GM18868 (cell line): ENCODE measurements at regions not wholly inside any gene's neighbourhood (a gene's known extent, or its start where the extent isn't known, plus 50 kb on each side); places are given as distances from the start of the nearest gene placed in this dataset.
"Not testable (repeated sequence)": the region's sequence is repeated elsewhere in the genome, so short reads cannot be mapped to it uniquely, and the experiment has no call there.

ENCODE experiments used
- ATAC-seq: cut with Tn5 transposase; IDR thresholded peaks from one replicate; pipeline ENCODE4 v1.9.1; 2021; ENCODE audit warnings: mild to moderate bottlenecking, moderate library complexity; ENCODE audit not compliant: unreplicated experiment

- no peak for ATAC-seq
These were observed 106.8 kb upstream of the ALX4 start for GRCh38 chr11:44416776-44417175.

GRCh38 chr11:44417731-44418455 is 108.0 kb upstream of the ALX4 start:
- no peak for ATAC-seq

DNA sequence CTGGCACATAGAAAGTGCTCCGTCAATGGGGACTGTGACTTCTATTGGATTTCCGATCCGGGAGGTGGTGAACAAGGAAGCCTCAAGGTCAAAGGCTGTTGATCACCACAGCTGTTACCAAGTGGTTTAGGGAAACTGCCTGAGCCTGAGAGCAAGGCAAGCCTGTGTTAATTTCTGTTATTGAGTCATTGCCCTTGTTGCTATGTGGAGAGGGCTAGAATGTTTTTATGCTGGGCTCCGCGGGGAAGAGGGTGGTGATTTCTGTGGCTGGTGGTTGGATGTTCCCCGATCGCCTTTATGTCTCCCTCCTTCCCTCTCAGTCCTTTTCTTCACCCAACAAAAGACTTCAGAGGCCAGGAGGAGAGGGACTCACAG is 108.5 kb upstream of the ALX4 start:
- no peak for ATAC-seq

DNA sequence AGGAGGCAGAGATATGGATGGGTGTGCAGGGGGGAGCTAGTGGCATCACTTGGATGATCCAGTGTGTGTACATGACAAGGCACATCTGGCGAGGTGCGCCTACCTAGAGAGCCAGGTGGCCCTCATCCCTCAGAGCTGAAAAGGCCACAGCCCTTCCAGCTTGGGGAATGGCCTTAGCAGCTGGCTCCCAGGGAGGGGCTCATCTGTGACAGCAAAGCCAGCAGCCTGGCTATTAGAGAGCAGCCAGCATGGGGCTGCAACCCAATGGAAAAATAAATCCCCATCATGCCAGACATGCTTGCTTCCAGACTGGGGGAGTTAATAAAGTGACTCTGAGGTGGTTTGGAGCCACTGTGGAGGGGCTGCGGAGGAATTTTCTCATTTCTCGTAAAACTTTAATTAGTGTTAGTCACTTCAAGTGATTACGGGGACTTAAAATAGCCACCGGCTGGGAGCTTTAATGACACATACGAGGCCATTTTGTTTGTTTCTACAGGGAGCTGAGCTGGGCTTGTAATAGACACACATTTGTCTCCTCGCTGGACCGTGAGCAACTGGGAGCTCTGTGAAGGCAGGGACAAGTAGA is 111.2 kb upstream of the ALX4 start:
- ATAC-seq: no peak

DNA sequence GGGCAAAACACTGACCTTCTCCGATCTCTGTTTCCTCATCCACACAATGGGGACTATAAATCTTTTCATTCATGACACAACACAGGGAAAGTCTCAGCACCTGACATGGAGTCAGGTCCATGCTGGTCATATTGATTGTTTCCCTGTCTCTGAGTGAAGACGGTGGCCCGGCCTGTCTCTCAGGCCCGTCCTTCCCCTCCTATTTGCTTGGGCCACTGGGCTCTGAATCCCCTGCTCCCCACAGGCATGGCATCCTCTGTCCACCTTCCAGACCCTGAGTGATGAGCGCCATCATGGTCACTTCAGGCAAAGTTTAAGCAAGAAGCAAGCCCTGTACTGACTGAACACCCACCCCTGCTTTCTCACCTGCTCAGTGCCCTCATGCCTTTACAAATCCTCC is 113.3 kb upstream of the ALX4 start:
- no peak for ATAC-seq

DNA sequence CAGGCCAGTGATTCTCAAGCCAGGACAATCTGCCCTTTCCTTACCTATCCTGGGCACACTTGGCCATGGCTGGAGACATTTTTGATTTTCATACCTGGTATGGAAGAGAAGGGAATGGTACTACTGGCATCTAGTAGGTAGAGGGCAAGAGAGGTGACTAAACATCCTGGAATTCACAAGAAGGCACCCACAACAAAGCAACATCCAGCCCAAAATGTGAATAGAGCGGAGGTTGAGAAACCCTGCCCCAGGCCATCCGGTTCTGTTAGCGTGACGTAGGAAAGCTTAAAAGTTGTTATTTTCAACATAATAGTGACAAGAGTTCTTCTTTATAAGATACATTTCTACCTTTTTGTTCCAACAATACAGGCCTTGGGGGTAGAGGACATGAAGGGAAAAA is 114.9 kb upstream of the ALX4 start:
- no peak for ATAC-seq

GRCh38 chr11:44426119-44426518 is 116.2 kb upstream of the ALX4 start:
- ATAC-seq: no peak

DNA sequence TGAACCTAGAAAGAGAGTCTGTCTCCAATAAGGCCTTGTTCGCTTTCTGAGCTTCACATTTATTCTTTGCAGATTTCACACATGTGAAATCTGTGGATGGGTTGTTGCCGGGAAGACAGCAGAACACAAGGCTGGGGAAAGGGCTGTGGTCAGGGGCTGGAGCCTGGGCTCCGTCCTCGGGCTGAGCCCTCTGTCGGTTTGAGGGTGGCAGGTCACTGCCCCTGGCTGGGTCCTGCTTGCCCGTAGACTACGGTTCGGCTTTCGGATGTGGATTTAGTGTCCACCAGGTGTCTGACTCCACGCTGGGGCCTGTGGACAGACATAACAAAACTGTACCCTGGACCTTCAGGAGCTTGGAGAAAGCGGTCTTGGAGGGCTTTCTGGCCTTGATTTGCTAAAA is 117.0 kb upstream of the ALX4 start:
- ATAC-seq: no peak

- ATAC-seq: no peak
These were observed 117.5 kb upstream of the ALX4 start for GRCh38 chr11:44427432-44427831.

DNA sequence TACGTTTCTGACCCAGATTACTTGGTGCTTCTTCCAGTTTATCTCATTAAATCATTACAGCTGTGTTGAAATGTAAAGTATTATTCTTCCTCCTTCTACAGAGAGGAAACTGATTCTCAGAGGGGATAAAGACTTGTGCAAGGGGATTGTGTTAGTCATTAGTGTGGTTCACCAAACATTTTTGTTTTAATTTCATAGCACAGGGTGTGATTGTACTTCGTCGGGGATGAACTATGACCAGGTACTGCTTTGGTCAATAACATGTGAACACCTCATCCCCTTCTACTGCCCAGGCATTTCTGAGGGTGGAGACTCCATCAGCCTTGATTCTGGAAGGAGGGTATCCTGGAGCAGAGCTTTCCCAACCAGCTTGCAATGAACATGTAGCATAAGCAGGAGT is 120.2 kb upstream of the ALX4 start:
- ATAC-seq: no peak

- no peak for ATAC-seq
These were observed 124.3 kb upstream of the ALX4 start for GRCh38 chr11:44434191-44434590.

DNA sequence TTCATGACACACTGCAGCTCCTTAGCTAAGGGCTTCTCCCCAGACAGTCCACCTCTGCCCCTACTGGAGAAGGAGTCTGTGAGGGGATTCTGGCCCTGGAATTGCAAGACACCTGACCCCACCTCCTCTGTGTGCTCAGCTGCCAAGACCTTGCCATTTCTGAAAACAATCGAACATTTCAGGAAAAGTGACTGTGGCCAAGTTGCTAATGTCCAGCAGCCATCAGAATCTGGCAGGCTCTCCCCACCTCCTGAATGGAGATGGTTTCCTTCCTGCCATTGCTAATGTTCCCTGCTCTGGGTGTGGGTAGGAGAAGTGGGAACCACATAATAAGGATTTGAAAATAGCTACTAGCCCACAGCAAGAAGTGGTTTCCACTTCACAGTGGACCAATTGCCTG is 127.2 kb upstream of the ALX4 start:
- ATAC-seq: no peak

GRCh38 chr11:44442893-44443673 is 122.4 kb upstream of the CD82 start:
- ATAC-seq: not testable (repeated sequence)

- ATAC-seq: no peak
These were observed 121.4 kb upstream of the CD82 start for GRCh38 chr11:44443836-44444769.

- no peak for ATAC-seq
These were observed 120.6 kb upstream of the CD82 start for GRCh38 chr11:44444770-44445321.

DNA sequence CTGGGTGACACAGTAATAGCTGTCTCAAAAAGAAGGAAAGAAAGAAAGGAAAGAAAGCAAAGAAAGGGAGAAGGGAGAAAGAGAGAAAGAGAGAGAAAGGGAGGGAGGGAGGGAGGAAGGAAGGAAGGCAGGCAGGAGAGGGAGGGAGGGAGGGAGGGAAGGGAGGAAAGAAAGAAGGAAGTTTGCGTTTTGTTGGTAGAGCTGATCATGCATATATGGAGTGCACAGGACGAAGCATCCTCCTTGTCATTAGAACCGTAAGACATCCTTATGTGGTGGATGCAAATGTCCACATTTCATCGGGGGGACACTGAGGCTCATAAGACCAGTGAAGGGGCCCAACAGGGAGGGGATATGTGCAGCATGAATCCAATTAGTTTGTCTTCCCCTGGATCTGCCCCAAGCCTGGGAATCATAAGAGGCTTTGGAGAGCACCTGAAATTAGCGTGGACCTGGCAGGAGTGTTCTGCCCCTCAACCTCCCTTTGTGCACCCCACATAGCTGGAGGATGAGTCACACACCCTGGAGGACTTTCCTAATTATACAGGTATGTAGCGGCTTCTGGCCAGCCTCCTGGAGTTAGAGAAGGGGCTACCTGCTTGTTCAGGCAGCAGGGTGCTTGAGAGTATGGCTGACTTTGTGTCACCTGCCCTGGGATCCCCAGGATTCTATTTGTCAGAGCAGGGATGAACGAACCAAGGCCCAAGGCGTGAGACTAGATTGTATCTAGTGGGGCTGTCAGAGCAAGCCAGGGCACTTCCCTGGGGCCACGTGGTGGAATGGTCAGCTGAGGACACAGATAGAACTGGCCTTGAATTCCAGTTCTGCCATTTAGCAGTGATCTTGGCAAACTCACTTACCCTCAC is 119.7 kb upstream of the CD82 start:
- ATAC-seq: no peak

GRCh38 chr11:44446366-44446762 is 119.1 kb upstream of the CD82 start:
- ATAC-seq: no peak

DNA sequence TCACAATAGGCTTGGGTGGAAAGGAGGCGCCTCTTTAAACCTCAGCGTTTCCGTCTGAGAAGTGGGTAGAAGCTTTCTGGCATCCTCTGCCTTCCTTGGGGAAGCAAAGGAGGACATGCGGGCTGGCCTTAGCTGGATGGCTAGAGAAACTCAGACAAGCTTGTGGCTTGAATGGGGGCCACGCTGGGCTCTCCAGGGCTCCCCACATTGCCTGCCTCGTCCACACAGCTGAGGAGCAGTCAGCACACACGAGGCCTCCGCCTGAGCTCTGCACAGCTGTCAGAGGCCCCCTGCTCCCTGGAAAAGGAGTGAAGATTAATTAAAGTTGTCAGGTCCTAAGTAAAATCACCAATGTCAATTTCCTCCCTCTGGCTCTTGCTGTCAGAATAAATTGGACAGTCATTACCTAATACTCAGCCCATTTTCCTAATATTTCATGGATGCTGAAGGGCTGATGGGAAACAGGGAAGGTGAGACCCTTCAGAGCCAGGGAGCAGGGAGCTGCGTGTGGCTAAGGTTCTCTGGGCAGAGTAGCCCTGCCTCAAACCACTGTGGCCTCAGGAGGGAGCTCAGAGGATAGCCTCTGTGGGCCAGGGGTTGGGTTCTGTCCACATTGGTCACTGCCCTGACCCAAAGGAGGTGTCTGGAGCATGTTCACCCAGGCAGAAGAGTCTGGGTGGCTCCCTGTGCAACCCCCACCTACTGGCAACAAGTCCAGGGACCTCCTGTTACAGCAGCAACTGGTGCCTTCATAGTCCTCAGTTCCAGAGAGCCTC is 118.3 kb upstream of the CD82 start:
- no peak for ATAC-seq

- no peak for ATAC-seq
These were observed 115.0 kb upstream of the CD82 start for GRCh38 chr11:44450295-44450932.
